ENCODE measurements at regions not wholly inside any gene's neighbourhood (a gene's known extent, or its start where the extent isn't known, plus 50 kb on each side); places are given as distances from the start of the nearest gene placed in this dataset.
A peak's percentile ranks its signal among the peaks of the same experiment; 100 is the strongest.

GRCh38 chr13:74871369-74872070, 610.4 kb downstream of the TBC1D4 start:
- DNase-seq (ENCODE audit: low spot score), result peak; percentile 97

GRCh38 chr13:74870865-74871264, 611.1 kb downstream of the TBC1D4 start:
- no peak for DNase-seq (ENCODE audit: low spot score)

DNA sequence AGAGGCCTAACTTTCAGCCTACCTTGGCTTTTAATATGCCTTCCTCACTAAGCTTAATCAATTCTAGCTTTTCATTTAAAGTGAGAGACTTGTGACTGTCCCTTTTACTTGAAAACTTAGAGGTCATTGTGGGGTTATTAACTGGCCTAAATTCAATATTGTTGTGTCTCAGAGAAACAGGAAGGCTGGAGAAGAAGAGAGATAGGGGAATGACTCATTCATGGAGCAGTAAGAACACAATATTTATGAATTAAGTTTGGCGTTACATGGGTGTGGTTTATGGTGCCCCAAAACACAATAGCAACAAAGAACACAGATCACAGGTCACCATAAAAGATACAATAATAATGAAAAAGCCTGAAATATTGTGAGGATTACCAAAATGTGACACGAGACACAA, 612.1 kb downstream of the TBC1D4 start:
- peak; percentile 64 for DNase-seq (ENCODE audit: low spot score)

DNA sequence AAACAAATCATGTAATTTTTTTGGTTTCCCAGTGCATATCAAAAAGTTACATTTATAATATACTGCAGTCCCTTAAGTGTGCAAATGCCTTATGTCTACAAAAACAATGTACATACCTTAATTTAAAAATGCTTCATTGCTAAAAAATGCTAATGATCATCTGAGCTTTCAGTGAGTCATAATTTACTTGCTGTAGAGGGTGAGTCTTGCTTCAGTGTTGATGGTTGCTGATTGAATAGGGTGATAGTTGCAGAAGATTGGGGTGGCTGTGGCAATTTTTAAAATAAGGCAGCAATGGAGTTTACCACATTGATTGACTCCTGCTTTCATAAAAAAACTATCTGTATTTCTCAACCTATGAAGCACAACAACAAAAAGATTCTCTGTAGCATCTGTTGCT, 613.9 kb downstream of the TBC1D4 start:
- no peak for DNase-seq (ENCODE audit: low spot score)

GRCh38 chr13:74867460-74867859, 614.5 kb downstream of the TBC1D4 start:
- no peak for DNase-seq (ENCODE audit: low spot score)

DNA sequence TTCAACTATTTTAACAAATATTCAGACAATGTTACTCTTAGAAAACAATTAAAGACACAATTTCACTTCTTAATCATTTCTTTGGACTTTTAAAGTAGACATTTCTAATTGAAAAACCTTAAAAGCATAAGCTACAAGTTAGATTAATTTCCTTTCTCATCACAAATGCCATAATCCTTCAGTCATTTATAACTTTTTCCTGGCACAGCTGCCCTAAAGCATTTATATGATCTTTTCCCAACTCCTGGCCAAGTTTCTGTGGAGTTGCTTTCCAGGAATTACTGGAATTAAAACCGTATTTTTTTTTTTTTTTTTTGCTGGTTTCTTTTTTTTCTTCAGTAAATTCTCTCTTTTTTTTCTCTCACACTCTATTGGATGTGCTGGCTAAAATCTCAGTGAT, 615.9 kb downstream of the TBC1D4 start:
- DNase-seq (ENCODE audit: low spot score), result no peak

DNA sequence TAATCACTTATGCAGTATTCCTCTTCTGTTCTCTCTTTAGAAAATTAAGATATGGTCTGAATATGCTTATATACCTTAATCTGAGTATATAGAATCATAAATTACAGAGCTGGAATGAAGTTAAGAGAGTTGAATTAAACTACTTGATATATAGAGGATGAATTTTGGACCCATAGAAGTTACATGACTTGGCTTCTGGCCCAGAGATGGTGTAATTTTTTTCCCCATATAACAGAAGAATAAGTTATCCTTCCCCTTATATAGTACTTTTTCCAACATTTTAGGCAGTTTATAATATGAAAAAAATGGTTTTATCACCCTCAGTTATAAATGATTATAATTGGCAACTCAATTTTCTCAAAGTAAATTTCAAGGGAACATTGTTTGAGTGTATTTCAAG, 616.3 kb downstream of the TBC1D4 start:
- no peak for DNase-seq (ENCODE audit: low spot score)

GRCh38 chr13:74860789-74861188, 621.2 kb downstream of the TBC1D4 start:
- no peak for DNase-seq (ENCODE audit: low spot score)

DNA sequence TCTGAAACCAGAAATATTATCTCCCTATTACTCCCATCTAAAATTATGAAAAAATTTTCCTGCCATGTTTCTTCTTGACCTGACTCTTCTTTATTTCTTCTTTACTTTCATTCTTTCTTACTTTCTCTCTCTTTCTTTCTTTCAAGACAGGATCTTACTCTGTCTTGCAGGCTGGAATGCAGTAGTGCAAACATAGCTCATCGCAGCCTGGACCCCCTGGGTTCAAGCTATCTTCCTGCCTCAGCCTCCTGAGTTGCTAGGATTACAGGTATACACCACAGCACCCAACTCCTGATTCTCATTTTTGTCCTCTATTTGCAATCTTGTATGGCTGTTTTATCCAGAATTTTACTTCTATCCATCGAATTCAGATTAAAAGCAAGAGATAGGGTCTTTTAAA, 631.1 kb downstream of the TBC1D4 start:
- no peak for DNase-seq (ENCODE audit: low spot score)

GRCh38 chr13:74847966-74848365, 634.0 kb downstream of the TBC1D4 start:
- no peak for DNase-seq (ENCODE audit: low spot score)

- no peak for DNase-seq (ENCODE audit: low spot score)
Measured at GRCh38 chr13:74845806-74846205, 636.2 kb downstream of the TBC1D4 start.

- no peak for DNase-seq (ENCODE audit: low spot score)
Measured at GRCh38 chr13:74841651-74842050, 640.3 kb downstream of the TBC1D4 start.

GRCh38 chr13:74841123-74841522, 640.8 kb downstream of the TBC1D4 start:
- DNase-seq (ENCODE audit: low spot score), result no peak

DNA sequence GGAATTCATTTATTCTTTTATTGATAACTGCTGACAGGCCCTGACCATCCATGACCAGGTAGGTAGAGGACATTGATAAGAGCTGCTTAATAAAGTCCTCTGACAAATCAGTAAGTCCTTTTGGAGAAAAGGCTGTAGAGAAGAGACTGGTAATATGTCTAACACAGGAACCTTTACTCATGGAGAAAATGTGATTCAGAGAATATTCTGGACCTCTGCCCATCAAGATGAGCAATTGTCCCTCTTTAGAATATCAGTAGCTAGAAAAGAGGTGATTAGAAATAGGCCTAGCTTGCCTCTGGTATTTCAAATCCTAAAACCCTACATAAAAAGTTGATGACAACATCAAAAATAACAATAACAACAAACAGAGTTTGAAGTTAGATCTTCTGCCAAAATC, 642.3 kb downstream of the TBC1D4 start:
- DNase-seq (ENCODE audit: low spot score), result no peak

DNA sequence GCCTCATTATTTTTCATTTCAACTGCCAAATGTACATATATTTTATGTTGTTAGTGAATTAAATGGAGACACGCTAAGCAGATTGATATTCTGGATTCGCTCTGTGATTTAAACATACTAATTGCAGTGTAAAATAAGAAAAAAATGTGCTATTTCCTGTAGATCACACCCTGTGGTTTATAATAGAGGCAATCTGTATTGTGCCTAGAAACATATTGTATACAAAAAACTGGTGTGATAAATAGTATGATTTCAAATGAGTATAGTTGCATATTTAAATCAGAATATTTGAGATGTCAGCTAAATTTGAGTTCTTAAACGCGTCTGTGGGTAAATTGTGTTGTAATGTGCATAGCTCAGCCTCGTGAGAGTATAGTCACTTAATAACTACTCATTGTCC, 643.9 kb downstream of the TBC1D4 start:
- no peak for DNase-seq (ENCODE audit: low spot score)

DNA sequence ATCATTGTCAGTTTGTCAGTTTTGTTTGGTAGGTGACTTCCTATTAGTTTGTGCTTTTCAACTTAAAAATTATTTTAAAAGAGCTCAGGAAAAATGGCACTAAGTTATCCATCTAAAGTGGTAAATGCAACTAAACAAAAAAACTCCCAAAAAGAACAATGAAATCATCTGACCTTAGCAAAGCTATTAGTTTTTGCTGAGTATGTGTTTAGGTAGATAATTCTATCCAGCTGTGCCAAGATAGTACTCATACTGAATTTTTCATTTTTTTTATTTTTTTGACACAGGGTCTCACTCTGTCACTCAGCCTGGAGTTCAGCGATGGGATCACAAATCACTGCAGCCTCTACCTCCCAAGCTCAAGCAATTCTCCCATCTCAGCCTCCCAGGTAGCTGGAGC, 645.3 kb downstream of the TBC1D4 start:
- no peak for DNase-seq (ENCODE audit: low spot score)

DNA sequence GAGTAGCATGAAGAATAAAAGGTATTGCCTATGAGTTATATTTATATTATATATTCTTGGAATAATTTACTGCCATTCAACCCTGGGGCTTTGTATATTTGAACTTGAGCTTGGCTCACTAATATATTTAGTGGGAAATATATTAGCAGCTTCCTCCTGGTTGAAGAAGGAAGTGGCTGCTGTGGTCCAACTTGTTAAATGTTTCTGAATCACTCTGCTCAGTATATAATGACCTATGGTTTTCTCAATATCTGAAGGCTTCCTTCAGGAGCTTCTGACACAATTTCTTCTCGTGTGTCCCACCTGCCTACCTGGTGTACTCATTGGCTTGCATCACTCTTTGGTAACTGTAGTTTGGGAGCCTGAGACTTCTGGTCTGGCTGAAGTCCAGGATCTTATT, 646.4 kb downstream of the TBC1D4 start:
- no peak for DNase-seq (ENCODE audit: low spot score)

GRCh38 chr13:74825938-74826246, 656.1 kb downstream of the TBC1D4 start:
- no peak for DNase-seq (ENCODE audit: low spot score)

GRCh38 chr13:74825152-74825937, 656.6 kb downstream of the TBC1D4 start:
- DNase-seq (ENCODE audit: low spot score), result no peak

DNA sequence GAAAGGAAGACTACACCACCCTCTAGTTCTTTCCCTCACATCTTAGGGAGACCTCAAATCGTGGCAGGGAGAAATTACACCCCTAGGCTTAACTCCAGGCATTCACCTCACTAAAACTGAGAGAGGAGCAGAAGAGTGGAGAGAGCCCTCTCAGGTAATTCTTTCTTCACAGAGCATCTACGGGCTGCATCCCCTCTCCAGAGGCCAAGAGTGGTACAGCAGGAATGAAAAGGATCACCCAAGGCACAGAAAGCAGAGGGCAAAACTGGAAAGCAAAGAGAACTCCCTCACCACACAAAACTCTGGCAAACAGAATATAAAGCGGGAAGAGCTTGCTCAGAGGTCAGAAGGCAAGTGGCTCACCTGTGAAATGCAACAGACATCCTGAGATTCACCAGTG, 661.2 kb downstream of the TBC1D4 start:
- DNase-seq (ENCODE audit: low spot score), result no peak

- no peak for DNase-seq (ENCODE audit: low spot score)
Measured at GRCh38 chr13:74819549-74819948, 662.4 kb downstream of the TBC1D4 start.

- DNase-seq (ENCODE audit: low spot score), result no peak
Measured at GRCh38 chr13:74816737-74817136, 665.2 kb downstream of the TBC1D4 start.

DNA sequence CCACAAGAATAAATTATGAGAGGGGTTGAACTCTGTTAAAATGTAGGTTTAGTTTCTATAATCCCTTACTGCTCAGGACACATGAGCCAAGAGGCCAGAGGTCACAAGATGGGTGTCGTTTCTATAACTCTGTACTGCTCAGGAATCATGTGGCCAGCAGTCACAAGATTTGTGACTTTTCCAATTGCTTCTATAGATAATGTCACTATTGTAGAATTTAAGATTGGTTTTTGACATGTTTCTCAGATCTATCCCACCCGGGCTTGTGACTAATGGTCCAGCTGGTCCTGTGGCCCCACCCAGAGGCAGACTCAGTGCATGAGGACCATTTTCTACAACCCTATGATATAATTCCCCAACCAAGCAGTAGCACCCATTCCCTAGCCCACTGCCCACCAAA, 662.0 kb upstream of the KLF12 start:
- DNase-seq (ENCODE audit: low spot score), result no peak

DNA sequence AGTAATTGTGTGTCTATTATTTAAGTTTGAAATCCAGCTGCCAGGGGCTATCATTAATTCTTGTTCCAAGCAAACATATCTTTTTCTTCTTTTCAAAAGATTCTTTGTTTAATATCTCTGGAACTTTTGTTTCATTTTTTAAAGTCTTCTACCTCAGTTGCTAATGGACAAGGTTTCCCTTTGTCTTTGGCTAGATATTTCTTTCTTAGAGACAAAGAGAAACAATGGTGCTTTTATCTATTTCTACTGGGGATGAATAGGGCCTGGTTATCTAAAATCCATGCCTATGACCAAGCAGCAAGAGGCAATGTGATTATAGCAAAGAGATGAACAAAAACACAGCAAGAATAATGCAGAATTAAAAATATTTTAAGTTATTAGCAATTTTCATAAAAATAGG, 661.3 kb upstream of the KLF12 start:
- no peak for DNase-seq (ENCODE audit: low spot score)

Measured in HT-29 (cell line).